Lower lobe of right lung (tissue), 2 donors: ENCODE measurements at regions not wholly inside any gene's neighbourhood (a gene's known extent, or its start where the extent isn't known, plus 50 kb on each side); places are given as distances from the start of the nearest gene placed in this dataset.
"Not testable (repeated sequence)": the region's sequence is repeated elsewhere in the genome, so short reads cannot be mapped to it uniquely, and the experiment has no call there.

Source experiments
- ATAC-seq, 2 donors: fragments of 200-7000 bp; cut with Tn5 transposase; one replicate each; pipeline ENCODE4 v1.9.1; 2020 to 2022; ENCODE audit warnings: mild to moderate bottlenecking in 2 of 2, moderate library complexity in 2 of 2
- DNase-seq: peaks from one replicate; pipeline ENCODE4 v3.0.0-alpha.2; 2020
- H3K27ac ChIP-seq: fragments of 200-600 bp; one replicate; pipeline ENCODE4 v1.8.0; 2022
- H3K27me3 ChIP-seq: fragments of 200-600 bp; one replicate; pipeline ENCODE4 v1.8.0; 2022; ENCODE audit warnings: low read depth
- H3K36me3 ChIP-seq: fragments of 200-600 bp; one replicate; pipeline ENCODE4 v1.8.0; 2022; ENCODE audit warnings: mild to moderate bottlenecking
- H3K4me1 ChIP-seq: fragments of 200-600 bp; one replicate; pipeline ENCODE4 v1.8.0; 2022
- H3K4me3 ChIP-seq: fragments of 200-600 bp; one replicate; pipeline ENCODE4 v1.8.0; 2022; ENCODE audit warnings: mild to moderate bottlenecking
- H3K9me3 ChIP-seq: fragments of 200-600 bp; one replicate; pipeline ENCODE4 v1.8.0; 2022
- intact Hi-C: fragments of 100-400 bp; cut with DNase I; formaldehyde crosslinking; loops from one replicate; pipeline ENCODE4 v1.11.0; 2022
- TF ChIP-seq, protein P1 (sequence below): fragments of 200-600 bp; IDR thresholded peaks from one replicate; pipeline ENCODE4 v1.8.0; 2022; ENCODE audit warnings: antibody characterized with exemption, mild to moderate bottlenecking
- donor health status: DM: no; HTN: yes; CAD: no; lungs with severe emphysema.

DNA sequence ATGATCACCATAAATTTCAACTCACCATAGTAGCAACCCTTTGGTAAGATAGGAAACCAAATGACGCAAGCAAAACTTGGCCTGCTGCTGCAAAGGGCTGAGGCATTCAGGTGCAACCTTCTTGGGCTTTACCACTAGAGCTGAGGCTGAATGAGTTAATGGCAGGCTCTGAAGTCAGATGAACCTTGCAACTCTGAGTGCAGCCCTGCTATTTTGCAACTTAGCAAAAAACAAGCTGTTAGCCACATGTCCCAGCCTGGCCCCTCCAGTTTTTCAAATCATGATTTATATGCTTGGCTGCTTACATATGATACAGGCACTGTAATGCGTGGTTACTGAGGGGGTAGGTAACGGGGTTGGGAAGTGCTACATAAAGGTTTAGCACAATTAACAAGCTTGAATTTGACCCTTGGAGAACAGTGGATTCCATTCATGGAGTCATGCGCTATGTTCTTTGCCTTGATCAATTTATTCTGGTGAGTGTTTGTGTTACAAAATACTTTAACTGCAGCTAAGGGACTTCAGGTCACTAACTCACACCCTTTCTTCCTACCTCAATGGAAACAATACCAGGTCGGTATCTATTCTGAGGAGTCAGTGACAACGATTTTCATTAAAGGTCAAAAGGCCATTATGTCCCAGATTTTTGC lies 80.5 kb upstream of the PPARGC1A start:
- TF ChIP-seq, protein P1, sequence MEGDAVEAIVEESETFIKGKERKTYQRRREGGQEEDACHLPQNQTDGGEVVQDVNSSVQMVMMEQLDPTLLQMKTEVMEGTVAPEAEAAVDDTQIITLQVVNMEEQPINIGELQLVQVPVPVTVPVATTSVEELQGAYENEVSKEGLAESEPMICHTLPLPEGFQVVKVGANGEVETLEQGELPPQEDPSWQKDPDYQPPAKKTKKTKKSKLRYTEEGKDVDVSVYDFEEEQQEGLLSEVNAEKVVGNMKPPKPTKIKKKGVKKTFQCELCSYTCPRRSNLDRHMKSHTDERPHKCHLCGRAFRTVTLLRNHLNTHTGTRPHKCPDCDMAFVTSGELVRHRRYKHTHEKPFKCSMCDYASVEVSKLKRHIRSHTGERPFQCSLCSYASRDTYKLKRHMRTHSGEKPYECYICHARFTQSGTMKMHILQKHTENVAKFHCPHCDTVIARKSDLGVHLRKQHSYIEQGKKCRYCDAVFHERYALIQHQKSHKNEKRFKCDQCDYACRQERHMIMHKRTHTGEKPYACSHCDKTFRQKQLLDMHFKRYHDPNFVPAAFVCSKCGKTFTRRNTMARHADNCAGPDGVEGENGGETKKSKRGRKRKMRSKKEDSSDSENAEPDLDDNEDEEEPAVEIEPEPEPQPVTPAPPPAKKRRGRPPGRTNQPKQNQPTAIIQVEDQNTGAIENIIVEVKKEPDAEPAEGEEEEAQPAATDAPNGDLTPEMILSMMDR = no peak
- no peak for DNase-seq
- Histone ChIP-seq H3K27ac (no peak overlapping the region), H3K9me3 (no peaks in the 10 kb centered on the region), H3K4me1 (no peaks in the 10 kb centered on the region), H3K27me3 (no peaks in the 10 kb centered on the region), H3K36me3 (no peaks in the 10 kb centered on the region), H3K4me3 (no peak overlapping the region)
- ATAC-seq = no peak
- intact Hi-C loops = no loop called here

DNA sequence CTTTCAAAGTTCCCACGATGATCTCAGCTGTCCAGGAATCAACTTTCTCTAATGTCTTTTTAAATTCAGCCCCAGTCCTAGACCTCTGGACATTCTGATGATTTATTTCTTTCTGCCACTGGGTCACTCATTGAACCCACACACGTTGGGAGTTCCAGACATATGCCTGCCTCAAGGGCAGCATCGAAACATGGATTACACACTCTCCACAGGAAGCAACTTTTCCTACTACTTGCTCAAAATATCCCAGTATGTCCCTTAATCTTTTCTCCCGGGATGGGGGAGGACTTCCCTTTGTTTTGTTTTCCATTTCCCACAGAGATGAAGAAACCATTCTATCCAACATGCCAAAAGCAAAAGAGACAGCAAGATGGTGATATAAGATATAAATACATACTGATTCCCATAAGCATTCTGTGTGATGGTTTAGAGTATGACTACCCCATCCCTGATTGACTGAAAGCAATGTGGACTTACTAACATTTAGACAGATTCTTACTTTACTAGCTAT lies 79.8 kb upstream of the PPARGC1A start:
- Histone ChIP-seq H3K27me3 (no peaks in the 10 kb centered on the region), H3K27ac (no peak overlapping the region), H3K9me3 (no peaks in the 10 kb centered on the region), H3K36me3 (no peaks in the 10 kb centered on the region), H3K4me1 (no peaks in the 10 kb centered on the region), H3K4me3 (no peak overlapping the region)
- no peak for DNase-seq
- TF ChIP-seq, protein P1 = no peak
- ATAC-seq = no peak
- intact Hi-C loops = no loop called here

DNA sequence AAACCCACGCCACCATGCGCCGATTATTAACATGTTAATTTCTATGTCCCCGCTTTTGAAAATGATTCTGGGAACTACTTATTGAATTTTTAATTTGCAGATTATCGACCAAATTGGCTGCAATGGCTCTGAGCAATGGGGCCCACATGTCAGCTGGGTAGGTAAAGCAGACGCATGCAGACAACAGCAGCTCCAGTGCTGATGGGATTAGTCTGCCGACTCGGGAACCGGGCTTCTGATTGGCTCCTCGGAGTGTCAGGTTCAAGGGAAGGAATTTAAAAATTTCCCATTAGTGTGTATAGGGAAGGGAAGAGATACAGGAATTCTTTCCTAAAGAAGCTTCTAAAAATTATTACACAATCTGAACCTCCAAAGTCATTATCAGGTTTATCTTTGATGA lies 77.4 kb upstream of the PPARGC1A start:
- Histone ChIP-seq H3K4me3 (no peak overlapping the region), H3K4me1 (no peaks in the 10 kb centered on the region), H3K27ac (no peak overlapping the region), H3K27me3 (no peaks in the 10 kb centered on the region), H3K36me3 (no peaks in the 10 kb centered on the region), H3K9me3 (no peaks in the 10 kb centered on the region)
- intact Hi-C loops = no loop called here
- DNase-seq (no peak), ATAC-seq (no peak)
- TF ChIP-seq, protein P1 = no peak

DNA sequence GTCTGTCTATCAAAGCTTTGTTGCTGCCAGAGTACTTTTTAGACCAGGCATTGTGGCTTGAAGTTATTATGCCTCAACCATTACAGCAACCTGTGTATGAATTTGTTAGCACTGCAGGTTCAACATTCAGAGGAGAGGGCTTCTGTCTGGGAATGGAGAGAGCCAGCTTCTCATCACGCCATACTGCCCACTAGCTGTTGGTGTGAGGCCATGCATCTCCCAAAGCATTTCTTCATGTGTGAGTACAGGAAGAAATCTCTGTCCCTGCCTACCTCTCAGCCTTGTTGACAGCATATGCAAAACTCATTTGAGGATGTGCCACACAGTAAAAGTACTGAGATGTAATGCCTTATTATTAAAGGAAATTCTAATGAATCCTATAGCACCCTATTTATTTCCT lies 76.9 kb upstream of the PPARGC1A start:
- H3K27me3 ChIP-seq = no peaks in the 10 kb centered on the region
- no peak overlapping the region for H3K27ac ChIP-seq
- no peaks in the 10 kb centered on the region for H3K36me3 ChIP-seq
- DNase-seq = no peak
- no peaks in the 10 kb centered on the region for H3K4me1 ChIP-seq
- intact Hi-C loops = no loop called here
- TF ChIP-seq, protein P1 = no peak
- H3K9me3 ChIP-seq = no peaks in the 10 kb centered on the region
- H3K4me3 ChIP-seq = no peak overlapping the region
- no peak for ATAC-seq

DNA sequence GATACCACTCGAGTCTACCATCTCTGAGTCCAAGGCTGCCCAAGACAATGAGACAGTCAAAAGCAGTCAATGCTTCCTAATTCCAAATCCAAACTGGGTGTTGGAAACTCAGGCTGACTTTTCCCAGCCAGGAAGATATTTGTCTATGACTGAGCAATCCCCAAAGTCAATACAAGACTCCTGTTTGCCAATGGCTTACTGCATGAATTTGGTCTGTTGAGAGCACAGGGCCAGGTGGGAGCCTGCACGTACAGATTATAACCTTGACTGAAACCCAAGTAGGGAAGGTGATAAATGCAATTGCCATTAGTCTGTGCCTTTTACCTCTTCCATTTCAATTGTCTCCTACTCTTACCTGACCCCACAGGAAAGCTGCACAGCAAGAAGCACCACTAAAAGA lies 72.6 kb upstream of the PPARGC1A start:
- Histone ChIP-seq H3K9me3 (no peaks in the 10 kb centered on the region), H3K27me3 (no peaks in the 10 kb centered on the region), H3K4me3 (no peak overlapping the region), H3K27ac (no peak overlapping the region), H3K4me1 (peaks cover 11% of the 10 kb centered on the region), H3K36me3 (no peaks in the 10 kb centered on the region)
- intact Hi-C loops = no loop called here
- ATAC-seq (no peak), DNase-seq (no peak)
- TF ChIP-seq, protein P1 = no peak

DNA sequence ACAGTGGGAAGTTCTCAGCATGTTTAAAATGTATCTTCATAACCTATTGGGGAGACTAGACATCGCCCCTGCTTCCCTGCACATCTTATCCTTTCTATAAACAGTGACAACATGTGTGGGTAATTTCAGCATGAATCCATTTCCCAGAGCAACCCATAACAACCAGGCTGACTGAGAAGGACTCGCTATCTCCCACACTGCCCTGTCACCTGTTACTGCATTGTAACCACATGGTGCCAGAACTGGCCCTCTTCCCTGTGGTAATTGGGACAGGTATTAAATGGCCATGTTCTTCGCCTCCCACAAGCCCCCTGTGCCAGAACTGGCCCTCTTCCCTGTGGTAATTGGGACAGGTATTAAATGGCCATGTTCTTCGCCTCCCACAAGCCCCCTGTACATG lies 71.5 kb upstream of the PPARGC1A start:
- H3K27me3 ChIP-seq, H3K36me3 ChIP-seq, H3K9me3 ChIP-seq, H3K4me3 ChIP-seq, H3K27ac ChIP-seq, intact Hi-C loops, ATAC-seq, DNase-seq: not testable (repeated sequence)
- peaks cover 11% of the 10 kb centered on the region for H3K4me1 ChIP-seq
